ENCODE measurements at regions not wholly inside any gene's neighbourhood (a gene's known extent, or its start where the extent isn't known, plus 50 kb on each side); places are given as distances from the start of the nearest gene placed in this dataset.

- TF ChIP-seq SUZ12 (IDR thresholded peaks at IDR 0.05; ENCODE audit: extremely low read depth, insufficient read depth, insufficient read length) (no peak), YY1 (IDR thresholded peaks at IDR 0.05; ENCODE audit: insufficient read depth, insufficient read length) (no peak), ZNF274 (IDR thresholded peaks at IDR 0.05; ENCODE audit: low read depth, low read length) (no peak)
Measured at GRCh38 chr14:48435221-48435620, 759.8 kb upstream of the MDGA2 start.
